ENCODE measurements at regions not wholly inside any gene's neighbourhood (a gene's known extent, or its start where the extent isn't known, plus 50 kb on each side); places are given as distances from the start of the nearest gene placed in this dataset.

GRCh38 chr1:219772265-219773036, 155.9 kb downstream of the SLC30A10 start:
- no peak for DNase-seq

DNA sequence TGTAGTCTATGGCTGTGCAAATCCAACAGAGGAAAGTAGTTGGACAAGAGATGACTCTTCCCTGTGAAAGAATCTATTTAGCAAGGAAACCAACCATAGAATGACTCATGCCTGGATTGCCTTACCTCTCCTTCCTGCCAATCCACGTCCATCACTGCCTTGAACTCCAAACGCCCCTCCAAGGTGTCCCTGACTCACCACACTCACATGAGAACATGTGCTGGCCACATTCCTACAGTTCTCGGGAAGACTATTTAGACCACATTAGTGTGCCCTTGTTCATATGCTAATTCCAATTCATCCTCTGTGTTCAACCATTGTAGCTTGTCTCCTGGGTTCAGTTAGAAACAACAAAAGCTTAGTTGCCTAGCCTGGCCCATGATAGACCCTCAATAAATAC, 157.3 kb downstream of the SLC30A10 start:
- no peak for DNase-seq

DNA sequence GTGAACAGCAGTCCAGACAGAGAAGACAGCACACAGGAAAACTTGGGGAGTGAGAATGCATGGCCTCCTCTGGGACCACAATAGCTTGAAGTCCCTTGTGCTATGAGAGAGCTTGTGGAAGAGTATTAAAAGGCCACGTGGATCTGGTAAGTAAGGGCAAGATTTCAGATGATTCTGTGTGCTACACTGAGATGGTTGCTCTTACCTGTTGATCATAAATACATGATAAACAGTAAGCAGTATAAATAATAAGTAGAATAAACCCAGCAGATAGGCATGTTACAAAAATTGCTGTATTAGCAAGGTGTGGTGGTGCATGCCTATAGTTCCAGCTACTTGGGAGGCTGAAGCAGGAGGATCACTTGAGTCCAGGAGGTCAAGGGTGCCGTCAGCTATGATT, 150.4 kb upstream of the ZC3H11B start:
- DNase-seq, result no peak

- DNase-seq, result no peak
These were observed 148.4 kb upstream of the ZC3H11B start for GRCh38 chr1:219761208-219761860.

GRCh38 chr1:219759095-219759494, 146.2 kb upstream of the ZC3H11B start:
- DNase-seq, result no peak

DNA sequence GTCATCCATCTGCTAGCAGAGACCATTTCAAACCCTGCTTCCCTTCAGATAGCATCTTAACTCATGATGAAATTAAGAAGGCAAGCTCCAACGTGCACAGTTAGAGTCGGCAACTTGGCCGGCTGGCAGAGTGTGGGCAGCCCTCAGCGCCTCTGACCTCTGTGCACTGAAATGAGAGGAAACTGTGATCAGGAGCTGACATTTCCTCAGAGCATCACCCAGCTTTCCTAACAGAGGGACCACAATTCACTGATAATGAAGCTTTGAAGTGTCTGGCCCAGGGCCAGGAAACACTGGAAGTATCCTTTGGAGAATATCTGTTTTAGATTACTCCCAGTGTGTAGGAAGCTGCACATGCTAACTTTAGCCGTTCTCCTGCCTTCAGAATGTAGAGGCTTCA, 145.0 kb upstream of the ZC3H11B start:
- peak; percentile 8 for DNase-seq

GRCh38 chr1:219755234-219755633, 142.3 kb upstream of the ZC3H11B start:
- no peak for DNase-seq

GRCh38 chr1:219754767-219755166, 141.9 kb upstream of the ZC3H11B start:
- no peak for DNase-seq

GRCh38 chr1:219753914-219754313, 141.0 kb upstream of the ZC3H11B start:
- no peak for DNase-seq

GRCh38 chr1:219752645-219753044, 139.7 kb upstream of the ZC3H11B start:
- no peak for DNase-seq

DNA sequence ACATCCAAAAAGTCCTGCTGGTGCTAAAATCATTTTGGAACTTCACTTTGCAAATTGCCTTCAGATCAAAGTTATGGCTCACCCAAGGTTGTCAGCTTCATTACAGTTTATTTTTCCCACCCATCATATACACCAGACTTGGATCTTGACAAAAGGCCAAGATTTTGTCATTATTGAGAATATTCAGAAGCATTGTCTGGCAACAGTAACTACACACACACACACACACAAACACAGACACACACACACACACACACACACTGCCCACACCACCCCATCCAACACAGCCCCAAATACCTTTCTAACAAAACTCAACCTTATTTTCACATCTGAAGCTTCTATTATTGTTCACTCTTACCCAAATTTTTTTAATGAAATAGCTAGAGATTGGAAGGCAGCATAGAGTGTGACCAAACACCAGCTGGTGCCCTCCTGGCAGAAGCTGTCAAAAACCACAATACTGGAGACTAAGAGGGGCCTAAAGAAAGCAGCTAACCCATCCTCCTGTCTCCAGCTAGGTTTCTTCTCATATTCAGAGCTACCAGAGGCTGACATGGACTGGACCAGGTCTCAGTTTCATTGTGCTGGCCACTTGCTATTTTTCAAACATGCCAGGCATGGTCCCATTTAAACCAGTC, 139.1 kb upstream of the ZC3H11B start:
- no peak for DNase-seq

DNA sequence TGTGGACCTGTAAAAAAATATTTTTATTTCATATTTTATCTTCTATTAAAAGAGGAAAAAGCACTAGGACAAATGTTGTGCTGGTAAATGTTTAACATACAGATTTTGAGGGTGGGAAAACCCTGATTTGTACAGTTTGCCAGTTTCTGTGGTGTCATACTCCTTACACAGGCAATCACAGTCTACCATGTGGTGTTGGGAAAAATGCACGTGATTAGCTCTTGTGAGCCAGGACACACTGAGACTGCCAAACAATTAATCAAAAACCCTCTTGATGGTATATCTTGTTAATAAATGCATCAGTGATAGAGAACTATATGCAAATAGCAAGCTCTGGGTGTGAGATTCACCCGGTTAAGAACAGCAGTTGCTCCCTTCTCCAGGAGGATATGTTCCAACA, 136.5 kb upstream of the ZC3H11B start:
- DNase-seq, result no peak

DNA sequence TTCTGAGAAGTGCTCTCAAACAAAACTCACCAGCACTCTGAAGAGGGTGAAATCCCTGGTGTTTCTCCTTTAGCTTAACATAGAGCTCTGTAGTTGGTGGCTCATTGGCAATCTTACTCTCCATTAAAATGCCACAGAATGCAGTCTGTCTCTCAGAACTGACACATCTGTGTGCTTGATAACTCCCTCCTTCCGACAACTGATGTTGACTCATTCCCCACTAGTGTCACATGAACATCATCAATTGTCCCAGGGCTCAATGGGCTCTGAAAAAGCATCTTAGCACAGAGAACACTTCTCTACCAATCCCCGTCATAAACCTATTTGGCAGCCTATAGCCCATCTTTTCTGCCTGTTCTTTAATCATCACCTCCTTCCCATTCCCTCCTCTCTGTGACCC, 133.2 kb upstream of the ZC3H11B start:
- DNase-seq, result no peak

DNA sequence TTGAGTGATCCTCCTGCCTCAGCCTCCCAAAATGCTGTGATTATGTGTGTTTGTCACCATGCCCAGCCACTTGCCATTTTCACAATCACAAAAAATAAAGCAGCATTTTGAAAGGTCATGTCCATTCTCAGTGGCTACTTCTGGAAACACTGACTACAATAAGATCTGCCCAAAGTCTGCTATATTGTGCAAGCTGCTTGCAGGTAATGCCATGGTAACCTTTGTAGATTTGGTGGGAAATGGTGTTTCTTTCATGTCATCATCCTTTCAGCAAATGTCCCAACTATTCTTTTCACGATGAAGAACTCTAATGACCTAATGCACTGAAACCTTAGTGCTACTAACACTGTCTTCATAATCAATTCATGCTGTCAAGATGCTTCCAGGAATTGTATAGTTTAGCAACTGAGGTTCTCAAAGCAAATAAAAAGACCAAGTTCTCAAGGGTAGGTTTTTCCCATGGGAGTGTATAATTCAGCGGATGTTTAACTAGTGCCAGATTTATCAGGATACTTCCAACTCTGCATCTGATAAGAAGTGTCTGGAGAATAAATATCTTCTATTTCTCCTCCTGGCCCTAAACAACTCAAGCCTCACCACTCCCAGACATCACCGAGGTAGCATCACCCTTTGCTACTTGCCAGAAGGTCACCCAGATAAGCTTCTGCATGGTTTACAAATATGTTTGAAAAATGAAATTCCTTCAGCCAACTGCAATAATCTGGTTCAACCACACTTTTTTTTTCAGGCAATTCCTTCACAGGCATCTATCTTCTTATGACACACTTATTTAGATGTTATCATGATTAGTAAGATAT, 132.0 kb upstream of the ZC3H11B start:
- DNase-seq, result no peak

- no peak for DNase-seq
These were observed 128.4 kb upstream of the ZC3H11B start for GRCh38 chr1:219741011-219741970.

DNA sequence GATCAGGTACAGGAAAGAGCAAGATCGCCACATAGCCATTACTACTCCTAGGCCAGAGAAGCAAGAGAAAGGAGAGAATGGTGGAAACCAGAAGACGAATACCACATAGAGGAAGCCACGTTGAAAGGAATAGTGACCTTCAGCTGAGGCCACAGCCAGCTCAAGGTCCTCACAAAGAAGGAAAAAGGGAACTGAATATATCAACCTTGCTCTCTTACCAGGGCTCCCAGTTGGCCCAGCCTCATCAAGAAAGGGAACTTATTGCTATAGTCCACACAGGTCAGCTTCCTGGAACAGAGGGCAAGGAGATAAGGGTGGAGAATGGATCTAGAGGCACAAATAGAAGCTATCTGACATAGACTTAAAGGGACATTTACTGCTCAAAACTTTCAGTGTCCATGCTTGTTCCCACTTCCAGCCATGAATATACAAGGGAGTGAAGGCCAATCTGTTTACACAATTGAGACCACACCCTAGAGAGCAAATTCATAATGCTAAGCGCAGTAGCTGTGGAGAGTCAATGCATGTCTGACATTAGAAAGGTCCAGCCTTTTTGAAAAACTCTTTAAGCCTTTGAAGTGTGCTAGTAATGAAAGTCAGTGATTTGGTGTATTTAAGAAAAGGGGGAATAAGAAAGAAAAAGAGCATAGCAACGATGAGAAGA, 120.7 kb upstream of the ZC3H11B start:
- no peak for DNase-seq

DNA sequence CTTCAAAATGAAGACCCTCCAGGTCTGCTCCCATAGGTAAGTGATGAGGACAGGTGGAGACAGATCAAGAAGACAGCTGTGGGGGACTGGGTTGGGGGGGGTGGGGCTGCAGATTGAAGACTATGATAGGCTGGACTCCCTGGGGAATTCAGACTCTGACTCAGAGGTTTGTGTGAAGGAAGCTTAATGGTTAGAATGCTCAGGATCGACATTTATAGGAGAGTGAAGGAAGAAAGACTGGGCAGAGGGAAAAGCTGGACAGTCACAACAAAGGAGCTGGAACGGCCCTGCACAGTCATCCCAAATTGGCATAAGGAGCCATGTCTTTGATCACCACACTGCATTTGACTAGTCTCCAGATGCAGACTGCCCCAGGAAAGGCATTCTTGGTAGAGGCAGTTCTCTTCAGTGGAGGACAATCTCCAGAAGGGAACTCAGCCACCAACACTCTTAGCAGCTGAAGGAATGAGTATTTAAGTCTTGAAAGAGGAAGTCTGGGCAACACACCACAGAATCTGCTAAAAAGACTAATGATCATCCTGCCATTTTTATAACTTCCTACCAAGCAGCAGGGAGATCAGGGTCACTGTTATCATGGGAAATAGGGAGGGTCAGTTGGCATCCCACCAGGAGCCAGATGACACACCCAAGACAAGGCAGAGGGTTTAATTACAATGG, 120.0 kb upstream of the ZC3H11B start:
- DNase-seq, result no peak

- DNase-seq, result no peak
These were observed 118.9 kb upstream of the ZC3H11B start for GRCh38 chr1:219731771-219732170.

DNA sequence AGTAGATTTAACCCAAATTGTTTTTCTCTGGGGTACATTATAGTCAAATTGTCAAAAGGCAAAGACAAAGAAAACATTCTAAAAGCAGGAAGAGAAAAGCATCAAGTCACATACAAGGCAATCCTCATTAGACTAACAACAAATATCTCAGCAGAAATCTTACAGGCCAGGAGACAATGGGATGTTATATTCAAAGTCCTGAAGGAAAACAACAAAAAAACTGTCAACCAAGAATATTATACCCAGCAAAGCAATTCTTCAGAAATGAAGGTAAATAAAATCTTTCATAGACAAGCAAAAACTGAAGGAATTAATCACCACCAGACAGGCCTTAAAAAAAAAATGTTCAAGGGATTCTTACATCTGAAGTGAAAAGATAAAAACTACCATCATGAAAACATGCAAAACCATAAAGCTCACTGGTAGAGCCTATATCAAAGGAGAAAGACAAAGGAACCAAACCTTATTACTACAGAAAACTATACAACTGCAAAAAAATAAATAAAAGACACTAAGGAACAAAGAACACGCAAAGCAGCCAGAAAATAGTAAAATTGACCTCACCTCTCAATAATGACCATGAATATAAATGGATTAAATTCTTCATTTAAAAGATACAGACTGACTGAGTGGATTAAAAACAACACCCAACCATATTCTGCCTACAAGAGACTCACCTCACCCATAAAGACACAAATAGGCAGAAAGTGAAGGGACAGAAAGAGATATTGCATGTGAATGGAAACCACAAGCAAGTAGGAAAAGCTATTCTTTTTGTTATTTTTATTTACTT, 113.8 kb upstream of the ZC3H11B start:
- no peak for DNase-seq

DNA sequence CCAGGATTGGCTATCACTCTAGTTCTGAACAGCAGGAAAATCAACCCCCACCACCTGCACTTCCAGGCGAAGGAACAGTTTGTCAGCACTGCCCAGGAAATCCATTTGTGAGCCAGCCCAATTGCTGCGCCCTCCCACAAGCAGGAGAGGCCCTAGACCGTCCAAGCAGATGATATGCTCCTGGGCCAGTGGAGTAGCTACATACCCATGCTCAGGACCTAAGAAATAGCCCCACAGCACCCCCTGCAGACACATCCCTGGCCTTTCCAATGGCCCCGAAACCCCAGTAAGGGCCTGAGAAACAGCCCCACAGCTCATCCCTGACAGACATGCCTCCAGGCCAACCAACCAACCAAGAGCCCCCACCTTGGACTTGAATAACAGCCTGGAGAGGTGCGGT, 111.5 kb upstream of the ZC3H11B start:
- DNase-seq, result no peak
